HG03565 (cell line): ENCODE measurements at regions not wholly inside any gene's neighbourhood (a gene's known extent, or its start where the extent isn't known, plus 50 kb on each side); places are given as distances from the start of the nearest gene placed in this dataset.
A peak's percentile ranks its signal among the peaks of the same experiment; 100 is the strongest.

Source experiments
- ATAC-seq: cut with Tn5 transposase; IDR thresholded peaks from one replicate; pipeline ENCODE4 v1.9.1; 2021; ENCODE audit warnings: mild to moderate bottlenecking, moderate library complexity; ENCODE audit not compliant: unreplicated experiment

- no peak for ATAC-seq
Observed at GRCh38 chr11:27287205-27287604, 75.8 kb downstream of the CCDC34 start.

GRCh38 chr11:27285761-27286160 lies 77.3 kb downstream of the CCDC34 start:
- ATAC-seq, result no peak

GRCh38 chr11:27282806-27283205 lies 80.2 kb downstream of the CCDC34 start:
- ATAC-seq, result no peak

GRCh38 chr11:27281740-27282590 lies 81.0 kb downstream of the CCDC34 start:
- peak; percentile 89 for ATAC-seq

GRCh38 chr11:27281276-27281675 lies 81.7 kb downstream of the CCDC34 start:
- ATAC-seq, result no peak

GRCh38 chr11:27280140-27280539 lies 82.9 kb downstream of the CCDC34 start:
- no peak for ATAC-seq

GRCh38 chr11:27279460-27279859 lies 83.6 kb downstream of the CCDC34 start:
- ATAC-seq, result no peak

- ATAC-seq, result no peak
Observed at GRCh38 chr11:27277843-27278242, 85.2 kb downstream of the CCDC34 start.

- no peak for ATAC-seq
Observed at GRCh38 chr11:27276141-27276540, 86.9 kb downstream of the CCDC34 start.

- ATAC-seq, result no peak
Observed at GRCh38 chr11:27274854-27275395, 88.1 kb downstream of the CCDC34 start.

- ATAC-seq, result no peak
Observed at GRCh38 chr11:27266125-27266524, 96.9 kb downstream of the CCDC34 start.

- ATAC-seq, result no peak
Observed at GRCh38 chr11:27263986-27264385, 99.0 kb downstream of the CCDC34 start.

GRCh38 chr11:27263046-27263445 lies 100.0 kb downstream of the CCDC34 start:
- no peak for ATAC-seq

- ATAC-seq, result no peak
Observed at GRCh38 chr11:27255447-27255828, 107.6 kb downstream of the CCDC34 start.

- no peak for ATAC-seq
Observed at GRCh38 chr11:27254744-27255446, 108.1 kb downstream of the CCDC34 start.

GRCh38 chr11:27253224-27253623 lies 109.8 kb downstream of the CCDC34 start:
- ATAC-seq, result peak; percentile 40

- no peak for ATAC-seq
Observed at GRCh38 chr11:27250867-27251665, 111.9 kb downstream of the CCDC34 start.

- no peak for ATAC-seq
Observed at GRCh38 chr11:27248576-27249509, 114.2 kb downstream of the CCDC34 start.

- ATAC-seq, result no peak
Observed at GRCh38 chr11:27247660-27248059, 115.4 kb downstream of the CCDC34 start.

GRCh38 chr11:27246925-27247324 lies 116.1 kb downstream of the CCDC34 start:
- ATAC-seq, result no peak
